A549 (cell line): ENCODE measurements at regions not wholly inside any gene's neighbourhood (a gene's known extent, or its start where the extent isn't known, plus 50 kb on each side); places are given as distances from the start of the nearest gene placed in this dataset.

ENCODE experiments used
- ATAC-seq, 2 experiments: fragments of 200-7000 bp in 1 of 2; fragments of >200 bp in 1 of 2; cut with Nextera tagmentation in 1 of 2; cut with Tn5 transposase in 1 of 2; 3 replicates each; pipeline versions ENCODE4 v1.8.0 to v1.9.1; 2018 to 2020; ENCODE audit warnings: mild to moderate bottlenecking in 1 of 2, moderate library complexity in 1 of 2
- CTCF ChIA-PET: fragments of 300-600 bp; sonication (Branson Sonifier 250); formaldehyde crosslinking; extraction: SDS; loops from one replicate; lab custom pipeline; 2021; ENCODE audit warnings: antibody characterized with exemption, inconsistent platforms; lab: Yijun Ruan, JAX
- POLR2A ChIA-PET: fragments of 350-600 bp; formaldehyde crosslinking; extraction: SDS; loops from one replicate; lab custom pipeline; 2021; ENCODE audit warnings: antibody characterized with exemption, inconsistent platforms; lab: Yijun Ruan, JAX
- DNase-seq, 2 experiments: peaks; one replicate each; pipeline versions ENCODE4 v3.0.0 to v3.0.0-alpha.2; 2011 to 2016; ENCODE audit warnings: low read depth in 1 of 2, low spot score in 1 of 2
- FAIRE-seq: peaks from 2 replicates; lab custom pipeline; 2011; peaks lifted over from hg19 to GRCh38; lab: Jason Lieb, UNC
- H3K27ac ChIP-seq, 2 experiments: fragments of >200 bp; sonication (Bioruptor Twin); formaldehyde crosslinking; 3 replicates each; pipeline ENCODE4 v1.5.1; 2016 to 2017
- H3K4me1 ChIP-seq: fragments of >200 bp; sonication (Bioruptor Twin); formaldehyde crosslinking; 3 replicates; pipeline ENCODE4 v1.6.1; 2016
- H3K4me2 ChIP-seq: fragments of >200 bp; sonication (Bioruptor Twin); formaldehyde crosslinking; 3 replicates; pipeline ENCODE4 v1.6.1; 2016
- H3K4me3 ChIP-seq: fragments of >200 bp; sonication (Bioruptor Twin); formaldehyde crosslinking; 3 replicates; pipeline ENCODE4 v1.5.1; 2016
- H3K9me3 ChIP-seq: fragments of >200 bp; sonication (Bioruptor Twin); formaldehyde crosslinking; 3 replicates; pipeline ENCODE4 v1.6.1; 2016
- EHF ChIP-seq: fragments of 250-450 bp; sonication (Bioruptor Pico); IDR thresholded peaks from 2 replicates; pipeline ENCODE4 v1.5.0; 2020; ENCODE audit warnings: mild to moderate bottlenecking
- HDAC2 ChIP-seq: fragments of 200-600 bp; sonication (generic); IDR thresholded peaks from 2 replicates; pipeline ENCODE4 v1.6.1; 2016
- HEYL ChIP-seq: fragments of 250-450 bp; sonication (Bioruptor Pico); IDR thresholded peaks from 2 replicates; pipeline ENCODE4 v1.8.0; 2021; ENCODE audit warnings: mild to moderate bottlenecking, moderate library complexity
- KDM1A ChIP-seq: fragments of 200-600 bp; sonication (generic); IDR thresholded peaks from 2 replicates; pipeline ENCODE4 v1.6.1; 2016; ENCODE audit warnings: low read depth, mild to moderate bottlenecking
- MAZ ChIP-seq: fragments of 150-350 bp; IDR thresholded peaks from 2 replicates; pipeline ENCODE4 v1.6.1; 2014; ENCODE audit warnings: antibody characterized with exemption, low read depth, low read length, borderline replicate concordance
- NFE2L2 ChIP-seq: fragments of 150-350 bp; conservative IDR thresholded peaks from 2 replicates; pipeline ENCODE4 v1.6.1; 2014; ENCODE audit warnings: low read length
- NR3C1 ChIP-seq: fragments of >200 bp; sonication (Bioruptor Twin); formaldehyde crosslinking; IDR thresholded peaks from 3 replicates; pipeline ENCODE4 v1.6.1; 2017
- POLR2AphosphoS2 ChIP-seq: conservative IDR thresholded peaks from 2 replicates; pipeline ENCODE4 v1.6.1; 2012; ENCODE audit warnings: low read length, improper control_type of control experiment, inconsistent platforms
- RAD21 ChIP-seq, 2 experiments: fragments of >200 bp in 1 of 2; sonication (Bioruptor Twin) in 1 of 2; formaldehyde crosslinking in 1 of 2; IDR thresholded peaks in 1 of 2; conservative IDR thresholded peaks in 1 of 2; 2 replicates in 1 of 2; 3 replicates in 1 of 2; pipeline ENCODE4 v1.6.1; 2012 to 2018; ENCODE audit warnings: inconsistent platforms in 1 of 2
- RCOR1 ChIP-seq: fragments of 150-350 bp; IDR thresholded peaks from 2 replicates; pipeline ENCODE4 v1.6.1; 2014; ENCODE audit warnings: antibody characterized with exemption, low read length, low read depth
- RNF2 ChIP-seq: fragments of 200-600 bp; sonication (generic); IDR thresholded peaks from 2 replicates; pipeline ENCODE4 v1.6.1; 2016; ENCODE audit warnings: low read depth, mild to moderate bottlenecking, antibody characterized with exemption, moderate library complexity, borderline replicate concordance
- ZSCAN20 ChIP-seq: fragments of 250-450 bp; sonication (Bioruptor Pico); IDR thresholded peaks from 2 replicates; pipeline ENCODE4 v1.8.0; 2022; ENCODE audit warnings: mild to moderate bottlenecking, moderate library complexity
- WGBS: methylation state at CpG from one replicate; pipeline ENCODE4 v1.1.6; 2017; ENCODE audit errors: missing lambda C conversion rate; 5-methylcytosine and 5-hydroxymethylcytosine counted together
- TF ChIP-seq, protein P1 (sequence below): IDR thresholded peaks from 2 replicates; pipeline ENCODE4 v1.6.1; 2012
- TF ChIP-seq, protein P2 (sequence below): fragments of >200 bp; sonication (Bioruptor Twin); formaldehyde crosslinking; IDR thresholded peaks from 3 replicates; pipeline ENCODE4 v1.5.1; 2016
- TF ChIP-seq, protein P3 (sequence below): fragments of >200 bp; sonication (Bioruptor Twin); formaldehyde crosslinking; IDR thresholded peaks from 2 replicates; pipeline ENCODE4 v1.6.1; 2016
- TF ChIP-seq, protein P4 (sequence below): fragments of 150-350 bp; IDR thresholded peaks from 2 replicates; pipeline ENCODE4 v1.6.1; 2014; ENCODE audit warnings: low read depth, mild to moderate bottlenecking, low read length

DNA sequence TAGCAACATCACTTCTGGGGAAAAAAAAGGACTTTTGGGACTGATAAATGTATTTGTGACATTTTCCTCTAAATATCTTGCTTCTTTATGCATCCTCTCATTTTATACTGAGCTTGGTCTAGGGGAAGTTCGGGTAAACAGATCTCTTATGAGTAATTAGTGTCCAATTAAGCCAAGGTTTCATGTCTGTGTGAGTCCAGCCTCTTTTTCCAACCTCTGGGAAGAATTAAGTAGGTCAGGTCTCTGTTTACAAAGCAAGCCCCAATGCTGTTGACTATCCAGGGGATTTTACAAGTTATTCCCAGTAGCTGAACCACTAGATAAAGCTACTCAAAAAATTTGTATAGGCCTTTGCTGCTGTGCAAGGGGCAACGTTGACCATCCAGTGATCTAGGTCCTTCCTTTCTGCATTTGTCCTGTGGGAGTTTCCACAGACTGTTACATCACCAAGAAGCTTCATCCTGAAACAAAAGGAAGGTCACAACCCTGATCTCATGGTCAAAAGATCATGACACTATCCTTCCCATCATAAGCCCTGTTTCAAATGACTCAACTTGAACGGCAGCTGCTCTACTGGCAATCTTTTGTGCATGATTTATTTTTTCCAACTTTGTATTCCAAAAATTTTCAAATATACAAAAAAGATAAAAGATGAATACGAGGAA is 74.3 kb downstream of the ETS2 start:
- FAIRE-seq (no peak), ATAC-seq (no peak), DNase-seq (no peak)
- no peak for TF ChIP-seq NR3C1
- no peak for TF ChIP-seq POLR2AphosphoS2
- H3K4me2 ChIP-seq = no peak overlapping the region
- POLR2A ChIA-PET = no interaction called here
- CTCF ChIA-PET = interaction anchor here (1.5 kb wide), 1 partner anchor 9 kb away, joined by 4 read pairs; no protein-coding TSS in a partner anchor
- 37% methylated on average over 4 of the region's 4 CpGs for WGBS
- H3K4me1 ChIP-seq = no peaks in the 10 kb centered on the region
- no peak overlapping the region for H3K27ac ChIP-seq
- H3K4me3 ChIP-seq = no peak overlapping the region
- peaks cover 5% of the 10 kb centered on the region; the same call in 1 of the 3 replicates for H3K9me3 ChIP-seq

DNA sequence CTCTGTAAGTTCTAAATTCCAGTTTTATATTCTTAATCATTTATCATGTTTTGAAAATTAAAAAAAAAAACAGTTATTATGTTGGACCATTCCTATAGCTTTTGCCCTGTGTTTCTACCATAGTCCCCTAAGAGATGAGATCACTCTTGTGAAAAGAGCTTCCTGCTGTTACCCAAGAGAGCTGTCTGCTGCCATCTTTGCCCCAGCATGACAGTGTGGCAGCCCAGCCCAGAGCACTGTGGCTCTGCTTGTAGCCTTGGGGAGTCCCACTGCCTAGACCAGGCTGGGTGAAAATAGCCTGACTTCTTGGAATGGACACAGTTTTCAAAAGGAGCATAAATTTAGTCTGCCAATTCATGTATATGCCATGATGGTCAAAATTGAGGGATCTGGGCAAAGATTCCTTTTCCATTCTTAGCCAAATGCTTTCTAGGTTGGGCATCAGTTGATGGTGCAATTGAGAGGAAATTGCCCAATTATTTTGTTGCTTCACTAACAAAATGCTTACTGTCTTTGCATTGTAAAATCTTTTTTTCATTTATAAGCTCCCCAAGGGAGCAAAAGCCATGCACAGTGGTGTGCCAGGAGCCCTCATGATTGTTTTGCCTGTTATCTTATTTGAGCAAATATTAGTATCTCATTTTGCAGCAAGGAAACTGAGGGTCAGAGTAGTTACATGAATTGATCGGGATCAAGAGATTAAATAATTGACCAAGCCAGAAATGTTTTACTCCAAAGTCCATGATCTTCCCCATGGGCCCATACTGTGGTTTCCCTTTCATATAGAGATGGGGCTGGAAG is 72.8 kb downstream of the ETS2 start:
- no peak for ATAC-seq
- no peak for FAIRE-seq
- CTCF ChIA-PET = interaction anchor here (1.0 to 1.5 kb wide), 2 partner anchors 10 to 14 kb away, joined by 3 to 4 read pairs; no protein-coding TSS in a partner anchor
- TF ChIP-seq, protein P1, sequence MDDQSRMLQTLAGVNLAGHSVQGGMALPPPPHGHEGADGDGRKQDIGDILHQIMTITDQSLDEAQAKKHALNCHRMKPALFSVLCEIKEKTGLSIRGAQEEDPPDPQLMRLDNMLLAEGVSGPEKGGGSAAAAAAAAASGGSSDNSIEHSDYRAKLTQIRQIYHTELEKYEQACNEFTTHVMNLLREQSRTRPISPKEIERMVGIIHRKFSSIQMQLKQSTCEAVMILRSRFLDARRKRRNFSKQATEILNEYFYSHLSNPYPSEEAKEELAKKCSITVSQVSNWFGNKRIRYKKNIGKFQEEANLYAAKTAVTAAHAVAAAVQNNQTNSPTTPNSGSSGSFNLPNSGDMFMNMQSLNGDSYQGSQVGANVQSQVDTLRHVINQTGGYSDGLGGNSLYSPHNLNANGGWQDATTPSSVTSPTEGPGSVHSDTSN = no peak
- TF ChIP-seq, protein P2, sequence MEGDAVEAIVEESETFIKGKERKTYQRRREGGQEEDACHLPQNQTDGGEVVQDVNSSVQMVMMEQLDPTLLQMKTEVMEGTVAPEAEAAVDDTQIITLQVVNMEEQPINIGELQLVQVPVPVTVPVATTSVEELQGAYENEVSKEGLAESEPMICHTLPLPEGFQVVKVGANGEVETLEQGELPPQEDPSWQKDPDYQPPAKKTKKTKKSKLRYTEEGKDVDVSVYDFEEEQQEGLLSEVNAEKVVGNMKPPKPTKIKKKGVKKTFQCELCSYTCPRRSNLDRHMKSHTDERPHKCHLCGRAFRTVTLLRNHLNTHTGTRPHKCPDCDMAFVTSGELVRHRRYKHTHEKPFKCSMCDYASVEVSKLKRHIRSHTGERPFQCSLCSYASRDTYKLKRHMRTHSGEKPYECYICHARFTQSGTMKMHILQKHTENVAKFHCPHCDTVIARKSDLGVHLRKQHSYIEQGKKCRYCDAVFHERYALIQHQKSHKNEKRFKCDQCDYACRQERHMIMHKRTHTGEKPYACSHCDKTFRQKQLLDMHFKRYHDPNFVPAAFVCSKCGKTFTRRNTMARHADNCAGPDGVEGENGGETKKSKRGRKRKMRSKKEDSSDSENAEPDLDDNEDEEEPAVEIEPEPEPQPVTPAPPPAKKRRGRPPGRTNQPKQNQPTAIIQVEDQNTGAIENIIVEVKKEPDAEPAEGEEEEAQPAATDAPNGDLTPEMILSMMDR = no peak
- TF ChIP-seq EHF (CRISPR knock-in tag) (no peak), MAZ (no peak), HDAC2 (no peak), KDM1A (no peak), RAD21 (conservative IDR thresholded peaks at IDR 0.05 in 1 of 2, IDR thresholded peaks at IDR 0.05 in 1 of 2) (no peak), RNF2 (no peak), NFE2L2 (no peak), ZSCAN20 (CRISPR knock-in tag) (no peak), HEYL (no peak), RCOR1 (no peak), NR3C1 (no peak)
- TF ChIP-seq, protein P3, sequence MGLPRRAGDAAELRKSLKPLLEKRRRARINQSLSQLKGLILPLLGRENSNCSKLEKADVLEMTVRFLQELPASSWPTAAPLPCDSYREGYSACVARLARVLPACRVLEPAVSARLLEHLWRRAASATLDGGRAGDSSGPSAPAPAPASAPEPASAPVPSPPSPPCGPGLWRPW = no peak
- TF ChIP-seq, protein P4, sequence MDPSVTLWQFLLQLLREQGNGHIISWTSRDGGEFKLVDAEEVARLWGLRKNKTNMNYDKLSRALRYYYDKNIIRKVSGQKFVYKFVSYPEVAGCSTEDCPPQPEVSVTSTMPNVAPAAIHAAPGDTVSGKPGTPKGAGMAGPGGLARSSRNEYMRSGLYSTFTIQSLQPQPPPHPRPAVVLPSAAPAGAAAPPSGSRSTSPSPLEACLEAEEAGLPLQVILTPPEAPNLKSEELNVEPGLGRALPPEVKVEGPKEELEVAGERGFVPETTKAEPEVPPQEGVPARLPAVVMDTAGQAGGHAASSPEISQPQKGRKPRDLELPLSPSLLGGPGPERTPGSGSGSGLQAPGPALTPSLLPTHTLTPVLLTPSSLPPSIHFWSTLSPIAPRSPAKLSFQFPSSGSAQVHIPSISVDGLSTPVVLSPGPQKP = no peak
- TF ChIP-seq, all 56 proteins: peak for 0
- peaks cover 2% of the 10 kb centered on the region; the same call in 1 of the 3 replicates for H3K9me3 ChIP-seq
- no peaks in the 10 kb centered on the region for H3K4me1 ChIP-seq
- H3K4me2 ChIP-seq = no peak overlapping the region
- WGBS = 54% methylated on average over 1 of the region's 1 CpG
- no peak overlapping the region for H3K4me3 ChIP-seq
- no peak overlapping the region for H3K27ac ChIP-seq
- DNase-seq = no peak
- POLR2A ChIA-PET = no interaction called here
